Mesodermal cell (in vitro differentiated cells): ENCODE measurements at regions not wholly inside any gene's neighbourhood (a gene's known extent, or its start where the extent isn't known, plus 50 kb on each side); places are given as distances from the start of the nearest gene placed in this dataset.

ENCODE experiments used
- H3K27ac ChIP-seq: 2 replicates; pipeline ENCODE4 v1.7.0; 2013; ENCODE audit warnings: mild to moderate bottlenecking, low read depth, low read length, moderate library complexity; ENCODE audit not compliant: severe bottlenecking
- H3K36me3 ChIP-seq: 2 replicates; pipeline ENCODE4 v1.7.1; 2013; ENCODE audit warnings: mild to moderate bottlenecking, low read length, moderate library complexity; ENCODE audit not compliant: control insufficient read depth, insufficient read depth
- H3K4me1 ChIP-seq: one replicate; pipeline ENCODE4 v1.7.1; 2013; ENCODE audit warnings: mild to moderate bottlenecking, low read length; ENCODE audit not compliant: insufficient read depth, control insufficient read depth, poor library complexity, severe bottlenecking
- H3K4me3 ChIP-seq: 2 replicates; pipeline ENCODE4 v1.7.0; 2013; ENCODE audit warnings: low read length, control low read depth, mild to moderate bottlenecking; ENCODE audit not compliant: insufficient read depth, poor library complexity, severe bottlenecking; ENCODE audit errors: extremely low read depth
- H3K9me3 ChIP-seq: 2 replicates; pipeline ENCODE4 v1.7.1; 2013; ENCODE audit warnings: mild to moderate bottlenecking, low read length, moderate library complexity; ENCODE audit not compliant: control insufficient read depth
- WGBS, 2 experiments: methylation state at CpG; one replicate each; pipeline ENCODE4 v1.1.5; 2013; ENCODE audit warnings: missing lambda C conversion rate in 2 of 2; ENCODE audit not compliant: insufficient coverage in 2 of 2; 5-methylcytosine and 5-hydroxymethylcytosine counted together

GRCh38 chr5:16392718-16393117 lies 72.9 kb downstream of the ZNF622 start:
- Histone ChIP-seq H3K4me3 (no peak overlapping the region), H3K36me3 (no peaks in the 10 kb centered on the region), H3K4me1 (peaks cover 6% of the 10 kb centered on the region), H3K27ac (peak overlapping the region; percentile 23), H3K9me3 (no peaks in the 10 kb centered on the region)
- 40 to 50% methylated on average over 1 of the region's 3 CpGs for WGBS, 2 experiments

- H3K4me3 ChIP-seq: no peak overlapping the region
- H3K27ac ChIP-seq: peak overlapping the region; percentile 23
- 80 to 88% methylated on average over 1 of the region's 8 CpGs for WGBS, 2 experiments
- H3K9me3 ChIP-seq: no peaks in the 10 kb centered on the region
- peaks cover 6% of the 10 kb centered on the region for H3K4me1 ChIP-seq
- H3K36me3 ChIP-seq: no peaks in the 10 kb centered on the region
These were observed 73.5 kb downstream of the ZNF622 start for GRCh38 chr5:16391858-16392649.

DNA sequence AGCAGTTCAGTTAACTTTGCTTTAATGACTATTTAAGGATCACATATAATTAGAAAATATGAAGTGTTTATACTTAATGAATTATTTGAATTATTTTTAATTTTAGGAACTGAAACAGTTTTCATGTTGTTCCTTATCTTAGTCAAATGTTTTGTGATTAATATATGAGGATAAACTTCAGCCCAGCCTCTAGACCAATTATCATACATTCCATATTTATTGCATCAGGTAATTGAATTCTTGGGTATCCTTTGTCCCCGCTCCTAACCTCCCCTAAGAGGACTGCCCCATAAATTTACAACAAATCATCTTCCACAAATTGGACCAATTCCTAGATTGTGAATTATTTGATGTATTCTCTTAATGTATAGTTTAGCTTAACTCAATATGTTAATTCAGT lies 74.8 kb downstream of the ZNF622 start:
- peaks cover 6% of the 10 kb centered on the region for H3K4me1 ChIP-seq
- WGBS, 2 experiments: no CpG with 5 or more reads among the region's 1 CpG

DNA sequence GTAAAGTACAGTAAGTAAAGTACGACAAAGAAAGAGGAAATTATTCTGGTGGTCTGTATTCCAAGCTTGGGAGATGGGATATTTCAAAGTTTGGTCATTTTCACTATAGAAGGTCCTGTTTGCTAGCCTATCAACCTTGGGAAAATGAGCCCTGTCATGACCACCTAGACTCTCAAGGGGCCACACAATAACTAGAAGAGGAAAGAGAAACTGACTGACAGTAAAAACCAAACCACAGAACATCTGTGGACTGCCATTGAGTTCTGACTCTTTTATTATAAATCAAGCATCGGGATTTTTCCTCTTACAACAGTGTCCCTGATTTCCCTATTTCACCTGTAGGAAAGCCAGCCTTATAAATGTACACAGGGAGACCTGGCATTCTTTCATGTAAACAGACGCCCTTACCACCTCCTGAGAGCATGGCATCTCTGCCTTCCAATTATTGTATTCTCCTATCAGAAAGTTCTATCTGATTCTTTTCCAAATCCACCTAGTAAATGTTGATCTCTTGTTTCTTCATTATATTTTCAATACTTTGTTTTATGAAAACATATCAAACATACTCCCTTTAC lies 80.0 kb downstream of the ZNF622 start:
- 69 to 93% methylated on average over 2 to 3 of the region's 3 CpGs for WGBS, 2 experiments

More for the DNA sequence above, 74.8 kb downstream of the ZNF622 start:
- Histone ChIP-seq H3K36me3 (no peaks in the 10 kb centered on the region), H3K4me3 (no peak overlapping the region), H3K9me3 (no peaks in the 10 kb centered on the region), H3K27ac (no peak overlapping the region)

GRCh38 chr5:16384804-16385203 lies 80.8 kb downstream of the ZNF622 start:
- H3K9me3 ChIP-seq: no peaks in the 10 kb centered on the region
- WGBS, 2 experiments: 68 to 90% methylated on average over 3 of the region's 4 CpGs
- no peaks in the 10 kb centered on the region for H3K36me3 ChIP-seq
- H3K27ac ChIP-seq: no peak overlapping the region
- H3K4me3 ChIP-seq: no peak overlapping the region
- H3K4me1 ChIP-seq: no peaks in the 10 kb centered on the region

More for the DNA sequence above, 80.0 kb downstream of the ZNF622 start:
- Histone ChIP-seq H3K27ac (no peak overlapping the region), H3K9me3 (no peaks in the 10 kb centered on the region), H3K4me1 (no peaks in the 10 kb centered on the region), H3K4me3 (no peak overlapping the region), H3K36me3 (no peaks in the 10 kb centered on the region)

GRCh38 chr5:16384222-16384621 lies 81.4 kb downstream of the ZNF622 start:
- H3K9me3 ChIP-seq: no peaks in the 10 kb centered on the region
- 74 to 96% methylated on average over 3 to 4 of the region's 5 CpGs for WGBS, 2 experiments
- no peaks in the 10 kb centered on the region for H3K4me1 ChIP-seq
- H3K27ac ChIP-seq: no peak overlapping the region
- no peak overlapping the region for H3K4me3 ChIP-seq
- H3K36me3 ChIP-seq: no peaks in the 10 kb centered on the region

DNA sequence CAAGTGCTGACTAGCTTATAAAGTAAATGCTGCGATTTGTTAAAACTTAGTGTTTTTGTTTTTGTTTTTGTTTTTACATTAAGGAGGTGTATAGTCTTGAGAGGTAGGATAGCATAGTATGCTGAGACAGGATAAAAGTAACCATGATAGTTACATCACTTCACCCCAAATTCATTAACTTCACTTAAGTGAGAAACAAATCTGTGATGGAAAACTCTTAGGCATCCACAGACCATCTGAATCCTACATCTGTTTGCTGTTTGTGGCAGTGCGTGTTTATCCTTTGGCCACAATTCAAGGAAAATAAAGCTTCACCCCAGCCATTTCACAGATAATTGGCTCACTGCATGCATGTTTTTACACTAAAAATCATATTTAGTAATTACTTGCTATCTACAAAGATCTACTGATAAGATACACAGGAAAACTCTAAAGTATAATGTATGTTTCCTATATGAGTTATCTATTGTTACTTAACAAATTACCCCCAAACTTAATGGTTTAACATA lies 82.0 kb downstream of the ZNF622 start:
- Histone ChIP-seq H3K4me1 (no peaks in the 10 kb centered on the region), H3K27ac (no peak overlapping the region), H3K9me3 (no peaks in the 10 kb centered on the region), H3K36me3 (no peaks in the 10 kb centered on the region), H3K4me3 (no peak overlapping the region)
- WGBS, 2 experiments: no CpG with 5 or more reads among the region's 2 CpGs

GRCh38 chr5:16382047-16382446 lies 83.6 kb downstream of the ZNF622 start:
- Histone ChIP-seq H3K4me3 (no peak overlapping the region), H3K36me3 (no peaks in the 10 kb centered on the region), H3K27ac (no peak overlapping the region), H3K9me3 (no peaks in the 10 kb centered on the region), H3K4me1 (no peaks in the 10 kb centered on the region)

- Histone ChIP-seq H3K36me3 (no peaks in the 10 kb centered on the region), H3K4me1 (no peaks in the 10 kb centered on the region), H3K27ac (no peak overlapping the region), H3K9me3 (no peaks in the 10 kb centered on the region), H3K4me3 (no peak overlapping the region)
- 64 to 70% methylated on average over 3 of the region's 3 CpGs for WGBS, 2 experiments
These were observed 86.8 kb downstream of the ZNF622 start for GRCh38 chr5:16378762-16379161.

DNA sequence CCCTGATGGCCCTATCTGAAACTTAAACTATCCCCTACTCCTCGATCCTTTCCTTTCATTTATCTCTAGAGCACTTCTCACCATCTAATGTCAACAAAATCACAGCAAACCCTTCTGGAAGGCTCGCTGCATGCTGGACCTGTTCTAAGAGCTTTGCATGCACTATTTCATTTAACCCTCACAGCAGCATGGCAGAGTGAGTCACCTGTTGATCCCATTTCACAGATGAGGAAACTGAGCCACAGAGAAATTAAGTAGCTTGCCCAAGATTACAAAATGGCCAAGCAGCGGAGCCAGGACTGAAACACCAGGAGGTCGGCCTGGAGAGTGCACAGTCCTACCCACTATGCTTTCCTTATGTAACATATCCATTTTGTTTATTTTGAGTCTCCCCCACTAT lies 93.1 kb downstream of the ZNF622 start:
- no peaks in the 10 kb centered on the region for H3K9me3 ChIP-seq
- H3K4me1 ChIP-seq: no peaks in the 10 kb centered on the region
- H3K36me3 ChIP-seq: no peaks in the 10 kb centered on the region
- WGBS, 2 experiments: 81 to 100% methylated on average over 2 of the region's 4 CpGs
- no peak overlapping the region for H3K4me3 ChIP-seq
- H3K27ac ChIP-seq: no peak overlapping the region

DNA sequence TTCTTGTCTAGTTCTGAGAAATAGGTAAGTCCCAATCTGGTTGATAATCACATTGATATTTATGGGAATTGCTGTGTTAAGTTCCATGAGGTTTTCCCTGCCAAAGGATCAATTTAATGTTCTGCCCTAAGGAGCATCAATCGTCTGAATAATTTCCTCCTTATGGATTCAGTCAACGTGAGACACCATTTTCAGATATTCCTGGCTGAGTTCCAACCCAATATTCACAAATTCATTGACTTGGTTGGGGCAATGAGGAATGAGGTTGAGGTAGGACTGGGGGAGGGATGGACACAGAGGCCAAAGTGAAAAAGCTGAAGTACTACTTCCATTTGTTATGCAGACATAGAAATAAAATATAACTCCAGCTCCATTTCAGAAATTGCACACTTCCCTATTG lies 99.1 kb downstream of the ZNF622 start:
- Histone ChIP-seq H3K9me3 (no peaks in the 10 kb centered on the region), H3K27ac (no peak overlapping the region), H3K36me3 (no peaks in the 10 kb centered on the region), H3K4me1 (no peaks in the 10 kb centered on the region), H3K4me3 (no peak overlapping the region)
- WGBS, 2 experiments: no CpG with 5 or more reads among the region's 2 CpGs
